HCT116 (cell line): ENCODE measurements at regions not wholly inside any gene's neighbourhood (a gene's known extent, or its start where the extent isn't known, plus 50 kb on each side); places are given as distances from the start of the nearest gene placed in this dataset.

Source experiments
- EZH2 ChIP-seq: fragments of 200-600 bp; sonication (generic); IDR thresholded peaks from 2 replicates; pipeline ENCODE4 v1.6.1; 2017; ENCODE audit warnings: antibody characterized with exemption, mixed run types
- POLR2A ChIP-seq: IDR thresholded peaks from 2 replicates; pipeline ENCODE4 v1.7.0; 2011; ENCODE audit warnings: borderline replicate concordance; ENCODE audit not compliant: insufficient read depth, insufficient read length; ENCODE audit errors: extremely low read depth
- POLR2AphosphoS5 ChIP-seq: IDR thresholded peaks from 2 replicates; pipeline ENCODE4 v1.6.1; 2011; ENCODE audit warnings: mild to moderate bottlenecking, low read depth, low read length, moderate library complexity
- RAD21 ChIP-seq: IDR thresholded peaks from 2 replicates; pipeline ENCODE4 v1.6.1; 2012; ENCODE audit warnings: low read depth, mild to moderate bottlenecking
- ZNF274 ChIP-seq: fragments of 200-500 bp; sonication (Bioruptor generic); IDR thresholded peaks from 2 replicates; pipeline ENCODE4 v1.6.1; 2014; ENCODE audit warnings: mild to moderate bottlenecking, low read depth, low read length, inconsistent platforms
- TF ChIP-seq, protein P1 (sequence below), 3 experiments: fragments of 200-600 bp in 1 of 3; sonication (generic) in 1 of 3; IDR thresholded peaks in 2 of 3; conservative IDR thresholded peaks in 1 of 3; 2 replicates each; pipeline ENCODE4 v1.5.1; 2012 to 2017; ENCODE audit warnings: low read depth in 2 of 3, low read length in 2 of 3, antibody characterized with exemption in 1 of 3, borderline replicate concordance in 1 of 3, control low read depth in 1 of 3, mild to moderate bottlenecking in 1 of 3, mixed read lengths in 1 of 3, mixed run types in 1 of 3, moderate library complexity in 1 of 3; ENCODE audit not compliant: insufficient read depth in 1 of 3

DNA sequence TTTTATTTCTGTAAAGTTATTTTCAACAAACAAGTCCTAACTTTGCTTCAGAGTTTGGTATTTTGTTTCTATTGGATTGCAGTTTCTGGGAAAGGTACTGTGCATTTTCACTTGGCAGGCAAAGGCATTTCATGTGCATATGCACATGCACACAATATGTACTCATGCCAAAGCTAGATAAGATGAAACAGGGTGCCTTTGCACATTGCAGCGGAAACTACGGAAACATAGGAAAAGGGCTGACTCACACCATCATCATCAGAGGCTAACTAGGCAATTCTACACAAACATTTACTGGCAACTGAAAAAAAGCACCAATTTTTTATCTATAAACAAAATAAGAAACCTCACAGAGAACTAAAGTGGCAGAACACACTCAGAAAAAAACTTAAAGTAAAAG, 550.6 kb upstream of the NECTIN3 start:
- no peak for TF ChIP-seq ZNF274
- TF ChIP-seq, protein P1, sequence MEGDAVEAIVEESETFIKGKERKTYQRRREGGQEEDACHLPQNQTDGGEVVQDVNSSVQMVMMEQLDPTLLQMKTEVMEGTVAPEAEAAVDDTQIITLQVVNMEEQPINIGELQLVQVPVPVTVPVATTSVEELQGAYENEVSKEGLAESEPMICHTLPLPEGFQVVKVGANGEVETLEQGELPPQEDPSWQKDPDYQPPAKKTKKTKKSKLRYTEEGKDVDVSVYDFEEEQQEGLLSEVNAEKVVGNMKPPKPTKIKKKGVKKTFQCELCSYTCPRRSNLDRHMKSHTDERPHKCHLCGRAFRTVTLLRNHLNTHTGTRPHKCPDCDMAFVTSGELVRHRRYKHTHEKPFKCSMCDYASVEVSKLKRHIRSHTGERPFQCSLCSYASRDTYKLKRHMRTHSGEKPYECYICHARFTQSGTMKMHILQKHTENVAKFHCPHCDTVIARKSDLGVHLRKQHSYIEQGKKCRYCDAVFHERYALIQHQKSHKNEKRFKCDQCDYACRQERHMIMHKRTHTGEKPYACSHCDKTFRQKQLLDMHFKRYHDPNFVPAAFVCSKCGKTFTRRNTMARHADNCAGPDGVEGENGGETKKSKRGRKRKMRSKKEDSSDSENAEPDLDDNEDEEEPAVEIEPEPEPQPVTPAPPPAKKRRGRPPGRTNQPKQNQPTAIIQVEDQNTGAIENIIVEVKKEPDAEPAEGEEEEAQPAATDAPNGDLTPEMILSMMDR (IDR thresholded peaks at IDR 0.05 in 2 of 3, conservative IDR thresholded peaks at IDR 0.05 in 1 of 3; ENCODE audit: borderline replicate concordance in 1 of 3, insufficient read depth in 1 of 3, low read depth in 2 of 3, low read length in 2 of 3), result no peak
- no peak for TF ChIP-seq RAD21
- TF ChIP-seq POLR2AphosphoS5, result no peak
- TF ChIP-seq POLR2A, result no peak
- TF ChIP-seq EZH2, result no peak
